HepG2 (cell line): ENCODE measurements at regions not wholly inside any gene's neighbourhood (a gene's known extent, or its start where the extent isn't known, plus 50 kb on each side); places are given as distances from the start of the nearest gene placed in this dataset.

Experiments
- ATAC-seq: fragments of 200-7000 bp; cut with Tn5 transposase; 3 replicates; pipeline ENCODE4 v1.9.1; 2020; ENCODE audit warnings: mild to moderate bottlenecking, moderate library complexity
- BruUV-seq: library from RNA; stranded (reverse); fragments of 400-500 nt; replicated peaks from 2 replicates; lab custom pipeline; 2021; lab: Mats Ljungman, UMichigan
- CTCF ChIA-PET: fragments of 300-600 bp; formaldehyde crosslinking; extraction: SDS; loops from one replicate; lab custom pipeline; 2021; ENCODE audit warnings: low total read pairs, inconsistent platforms, low intra/inter-chr PET ratio; lab: Yijun Ruan, JAX
- POLR2A ChIA-PET: fragments of 350-600 bp; sonication (Branson Sonifier 250); formaldehyde crosslinking; loops from one replicate; lab custom pipeline; 2020; ENCODE audit warnings: antibody characterized with exemption, inconsistent platforms; lab: Yijun Ruan, JAX
- DNase-seq: peaks from one replicate; pipeline ENCODE4 v3.0.0-alpha.2; 2015; ENCODE audit warnings: low spot score
- FAIRE-seq: peaks from 3 replicates; lab custom pipeline; 2011; peaks lifted over from hg19 to GRCh38; lab: Jason Lieb, UNC
- H2AFZ ChIP-seq: one replicate; pipeline ENCODE4 v1.6.1; 2011; ENCODE audit warnings: low read length, inconsistent platforms
- H3K27ac ChIP-seq: fragments of 300-600 bp; 3 replicates; pipeline ENCODE4 v1.8.0; 2011; ENCODE audit warnings: mixed run types, mild to moderate bottlenecking, mixed read lengths, low read length, inconsistent platforms; ENCODE audit not compliant: insufficient read depth; ENCODE audit errors: extremely low read length
- H3K27me3 ChIP-seq, 2 experiments: fragments of 200-600 bp in 1 of 2; 2 replicates in 1 of 2; 3 replicates in 1 of 2; pipeline versions ENCODE4 v1.6.0 to v1.8.0; 2011; ENCODE audit warnings: low read length in 2 of 2, mild to moderate bottlenecking in 2 of 2, moderate library complexity in 2 of 2, inconsistent platforms in 1 of 2; ENCODE audit not compliant: insufficient read depth in 2 of 2, control insufficient read depth in 1 of 2
- H3K36me3 ChIP-seq, 2 experiments: fragments of 200-600 bp in 1 of 2; replicated peaks in 1 of 2; 2 replicates in 1 of 2; 3 replicates in 1 of 2; pipeline versions ENCODE4 v1.5.1 to v1.8.0; 2011; ENCODE audit warnings: low read length in 2 of 2, inconsistent platforms in 1 of 2; ENCODE audit not compliant: insufficient read depth in 2 of 2, control insufficient read depth in 1 of 2
- H3K4me1 ChIP-seq: 2 replicates; pipeline ENCODE4 v1.5.1; 2012; ENCODE audit warnings: low read length, inconsistent platforms; ENCODE audit not compliant: insufficient read depth
- H3K4me2 ChIP-seq: 2 replicates; pipeline ENCODE4 v1.6.0; 2011; ENCODE audit warnings: low read depth, low read length, inconsistent platforms
- H3K4me3 ChIP-seq, 3 experiments: fragments of 200-600 bp in 1 of 3; sonication (generic), shearing (Covaris generic) in 1 of 3; replicated peaks in 1 of 3; 2 replicates each; pipeline ENCODE4 v1.5.1; 2011 to 2016; ENCODE audit warnings: low read length in 3 of 3, inconsistent platforms in 2 of 3, low read depth in 2 of 3, mild to moderate bottlenecking in 2 of 3, control low read depth in 1 of 3, mixed read lengths in 1 of 3; ENCODE audit not compliant: insufficient read depth in 1 of 3
- H3K79me2 ChIP-seq: one replicate; pipeline ENCODE4 v1.6.1; 2011; ENCODE audit warnings: low read length, inconsistent platforms; ENCODE audit not compliant: insufficient read depth
- H3K9ac ChIP-seq: 2 replicates; pipeline ENCODE4 v1.6.0; 2011; ENCODE audit warnings: mild to moderate bottlenecking, low read depth, low read length, inconsistent platforms; ENCODE audit not compliant: insufficient read depth
- H3K9me3 ChIP-seq: 2 replicates; pipeline ENCODE4 v1.5.1; 2012; ENCODE audit warnings: mild to moderate bottlenecking, low read length
- H4K20me1 ChIP-seq: 2 replicates; pipeline ENCODE4 v1.6.0; 2011; ENCODE audit warnings: inconsistent platforms, mild to moderate bottlenecking, low read length, moderate library complexity; ENCODE audit not compliant: insufficient read depth
- ARNTL ChIP-seq: sonication (generic); formaldehyde crosslinking; IDR thresholded peaks from 2 replicates; pipeline ENCODE4 v1.4.0; 2020; ENCODE audit warnings: mild to moderate bottlenecking, missing genetic modification reagents
- FOXA1 ChIP-seq, 2 experiments: fragments of 450-650 bp in 1 of 2; sonication (generic) in 1 of 2; formaldehyde crosslinking in 1 of 2; IDR thresholded peaks; 2 replicates each; pipeline versions ENCODE4 v1.4.0 to v1.6.1; 2016 to 2020; ENCODE audit warnings: missing genetic modification reagents in 1 of 2
- GPN1 ChIP-seq: sonication (generic); formaldehyde crosslinking; IDR thresholded peaks from 2 replicates; pipeline ENCODE4 v1.5.1; 2020; ENCODE audit warnings: missing genetic modification reagents, borderline replicate concordance
- KLF12 ChIP-seq: sonication (generic); formaldehyde crosslinking; IDR thresholded peaks from 2 replicates; pipeline ENCODE4 v1.4.0; 2020; ENCODE audit warnings: missing genetic modification reagents, borderline replicate concordance
- NR0B2 ChIP-seq: sonication (generic); formaldehyde crosslinking; IDR thresholded peaks from 2 replicates; pipeline ENCODE4 v1.4.0; 2020; ENCODE audit warnings: mild to moderate bottlenecking, missing genetic modification reagents
- NR2C2 ChIP-seq: sonication (generic); formaldehyde crosslinking; IDR thresholded peaks from 2 replicates; pipeline ENCODE4 v1.4.0; 2020; ENCODE audit warnings: missing genetic modification reagents, mild to moderate bottlenecking, moderate library complexity, borderline replicate concordance
- POLR2AphosphoS2 ChIP-seq: IDR thresholded peaks from 2 replicates; pipeline ENCODE4 v1.6.1; 2011; ENCODE audit warnings: low read depth, low read length, improper control_type of control experiment
- SSRP1 ChIP-seq: IDR thresholded peaks from 2 replicates; pipeline ENCODE4 v1.6.1; 2016; ENCODE audit warnings: control low read depth
- TFAP4 ChIP-seq: sonication (generic); IDR thresholded peaks from 2 replicates; pipeline ENCODE4 v1.6.1; 2016; ENCODE audit warnings: low read depth, borderline replicate concordance
- TFDP1 ChIP-seq: IDR thresholded peaks from 2 replicates; pipeline ENCODE4 v1.6.1; 2016; ENCODE audit warnings: missing compliant biosample characterization, missing genetic modification reagents, borderline replicate concordance
- ZBTB44 ChIP-seq: sonication (generic); formaldehyde crosslinking; IDR thresholded peaks from 2 replicates; pipeline ENCODE4 v1.4.0; 2020; ENCODE audit warnings: missing genetic modification reagents
- ZNF142 ChIP-seq: sonication (generic); formaldehyde crosslinking; IDR thresholded peaks from 2 replicates; pipeline ENCODE4 v1.4.0; 2020; ENCODE audit warnings: missing genetic modification reagents
- ZNF382 ChIP-seq: sonication (generic); formaldehyde crosslinking; IDR thresholded peaks from 2 replicates; pipeline ENCODE4 v1.5.0; 2020; ENCODE audit warnings: missing genetic modification reagents, mild to moderate bottlenecking, borderline replicate concordance
- ZNF644 ChIP-seq: IDR thresholded peaks from 2 replicates; pipeline ENCODE4 v1.6.1; 2016; ENCODE audit warnings: low read depth
- ZNF652 ChIP-seq: IDR thresholded peaks from 2 replicates; pipeline ENCODE4 v1.6.1; 2016; ENCODE audit warnings: low read depth, borderline replicate concordance
- in situ Hi-C: cut with HindIII; loops from 2 replicates; pipeline ENCODE4 v1.10.0; 2017; ENCODE audit warnings: low pct_unique_long_range_greater_than_20kb; ENCODE audit not compliant: extremely low pct_ligation_motif_present
- intact Hi-C: fragments of 100-400 bp; cut with micrococcal nuclease; formaldehyde crosslinking; loops from one replicate; pipeline ENCODE4 v1.10.0; 2022; ENCODE audit not compliant: unreplicated experiment

GRCh38 chrY:15871570-15871969 is 1347.2 kb downstream of the NLGN4Y start:
- Histone ChIP-seq H3K36me3 (no peaks in the 10 kb centered on the region), H4K20me1 (no peaks in the 10 kb centered on the region), H2AFZ (no peak overlapping the region), H3K9me3 (peaks cover 47% of the 10 kb centered on the region), H3K4me1 (no peaks in the 10 kb centered on the region), H3K79me2 (no peaks in the 10 kb centered on the region), H3K4me2 (no peak overlapping the region), H3K4me3 (no peak overlapping the region), H3K27ac (no peak overlapping the region), H3K27me3 (no peaks in the 10 kb centered on the region), H3K9ac (no peak overlapping the region)
- FAIRE-seq (no peak), ATAC-seq (no peak), DNase-seq (no peak)
- BruUV-seq, result no TSS peak
- intact Hi-C loops, result no loop called here
- CTCF ChIA-PET, result no interaction called here
- in situ Hi-C loops, result no loop called here
- POLR2A ChIA-PET, result no interaction called here
- TF ChIP-seq KLF12 (CRISPR knock-in tag), result no peak
- no peak for TF ChIP-seq POLR2AphosphoS2
- TF ChIP-seq ZNF142, result no peak
- TF ChIP-seq NR2C2, result no peak
- TF ChIP-seq ZNF644 (CRISPR knock-in tag), result no peak
- no peak for TF ChIP-seq SSRP1
- no peak for TF ChIP-seq ZBTB44 (CRISPR knock-in tag)
- no peak for TF ChIP-seq NR0B2 (CRISPR knock-in tag)
- TF ChIP-seq TFAP4, result no peak
- TF ChIP-seq GPN1 (CRISPR knock-in tag), result no peak
- no peak for TF ChIP-seq FOXA1 (IDR thresholded peaks at IDR 0.05)
- no peak for TF ChIP-seq FOXA1 (CRISPR knock-in tag; IDR thresholded peaks at IDR 0.05)
- no peak for TF ChIP-seq ARNTL (CRISPR knock-in tag)
- no peak for TF ChIP-seq ZNF652 (CRISPR knock-in tag)
- TF ChIP-seq ZNF382 (CRISPR knock-in tag), result no peak
- no peak for TF ChIP-seq TFDP1 (CRISPR knock-in tag)
